BLaER1 (cell line): ENCODE measurements at regions not wholly inside any gene's neighbourhood (a gene's known extent, or its start where the extent isn't known, plus 50 kb on each side); places are given as distances from the start of the nearest gene placed in this dataset.

Source experiments
- H3K27ac ChIP-seq: shearing (Covaris generic); formaldehyde crosslinking; 2 replicates; pipeline ENCODE4 v1.8.1; 2022
- H3K27me3 ChIP-seq: shearing (Covaris generic); formaldehyde crosslinking; 2 replicates; pipeline ENCODE4 v1.8.1; 2022
- H3K36me3 ChIP-seq: shearing (Covaris generic); formaldehyde crosslinking; 2 replicates; pipeline ENCODE4 v1.8.1; 2022
- H3K4me1 ChIP-seq: shearing (Covaris generic); formaldehyde crosslinking; 2 replicates; pipeline ENCODE4 v1.8.1; 2022
- H3K4me2 ChIP-seq: shearing (Covaris generic); formaldehyde crosslinking; 2 replicates; pipeline ENCODE4 v1.8.1; 2022
- H3K4me3 ChIP-seq: shearing (Covaris generic); formaldehyde crosslinking; 2 replicates; pipeline ENCODE4 v1.8.1; 2022
- H3K9ac ChIP-seq: shearing (Covaris generic); formaldehyde crosslinking; 2 replicates; pipeline ENCODE4 v1.8.1; 2022
- H3K9me3 ChIP-seq: shearing (Covaris generic); formaldehyde crosslinking; 2 replicates; pipeline ENCODE4 v1.8.1; 2022
- H4K20me1 ChIP-seq: shearing (Covaris generic); formaldehyde crosslinking; 2 replicates; pipeline ENCODE4 v1.8.1; 2022
- Cebpa-rat ChIP-seq: shearing (Covaris generic); IDR thresholded peaks from 2 replicates; pipeline ENCODE4 v1.8.1; 2022

DNA sequence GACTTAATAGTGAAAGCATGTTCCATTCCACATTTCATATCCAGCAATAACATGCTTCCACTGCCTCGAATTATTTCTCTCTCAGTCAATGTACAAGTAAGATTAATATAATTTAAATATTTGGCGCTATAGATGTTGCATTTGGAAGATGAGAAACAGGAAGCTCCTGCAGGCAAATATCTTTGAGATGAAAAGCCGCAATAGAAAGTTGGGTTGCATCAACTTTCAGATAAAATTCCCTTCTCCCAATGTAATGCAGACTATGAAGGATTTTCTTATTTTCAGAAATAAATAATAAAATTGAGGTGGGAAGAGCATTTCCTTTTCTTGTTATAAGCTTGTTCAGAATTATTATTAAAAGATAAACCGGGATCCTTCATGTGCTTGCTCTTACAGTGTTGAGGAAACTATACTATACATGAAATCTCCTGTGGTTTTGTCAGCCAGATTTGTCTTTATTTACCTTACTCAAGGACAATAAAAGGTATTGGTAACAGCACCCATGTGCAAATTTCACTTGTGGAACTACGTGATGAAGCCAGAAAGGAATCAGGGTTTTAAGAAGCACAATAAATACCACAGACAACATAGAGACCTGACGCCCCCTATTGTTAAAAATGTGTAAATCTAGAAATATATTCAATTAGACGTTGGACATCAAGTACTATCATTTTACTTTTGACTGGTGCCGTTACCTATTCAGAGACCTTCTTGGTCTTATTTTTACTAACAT is 307.0 kb downstream of the ARPP21 start:
- Histone ChIP-seq H3K9me3 (no peaks in the 10 kb centered on the region), H3K4me2 (no peak overlapping the region), H4K20me1 (no peaks in the 10 kb centered on the region), H3K36me3 (no peaks in the 10 kb centered on the region), H3K4me3 (no peak overlapping the region), H3K9ac (no peak overlapping the region), H3K4me1 (no peaks in the 10 kb centered on the region), H3K27ac (no peak overlapping the region), H3K27me3 (no peaks in the 10 kb centered on the region)
- no peak for TF ChIP-seq Cebpa-rat

DNA sequence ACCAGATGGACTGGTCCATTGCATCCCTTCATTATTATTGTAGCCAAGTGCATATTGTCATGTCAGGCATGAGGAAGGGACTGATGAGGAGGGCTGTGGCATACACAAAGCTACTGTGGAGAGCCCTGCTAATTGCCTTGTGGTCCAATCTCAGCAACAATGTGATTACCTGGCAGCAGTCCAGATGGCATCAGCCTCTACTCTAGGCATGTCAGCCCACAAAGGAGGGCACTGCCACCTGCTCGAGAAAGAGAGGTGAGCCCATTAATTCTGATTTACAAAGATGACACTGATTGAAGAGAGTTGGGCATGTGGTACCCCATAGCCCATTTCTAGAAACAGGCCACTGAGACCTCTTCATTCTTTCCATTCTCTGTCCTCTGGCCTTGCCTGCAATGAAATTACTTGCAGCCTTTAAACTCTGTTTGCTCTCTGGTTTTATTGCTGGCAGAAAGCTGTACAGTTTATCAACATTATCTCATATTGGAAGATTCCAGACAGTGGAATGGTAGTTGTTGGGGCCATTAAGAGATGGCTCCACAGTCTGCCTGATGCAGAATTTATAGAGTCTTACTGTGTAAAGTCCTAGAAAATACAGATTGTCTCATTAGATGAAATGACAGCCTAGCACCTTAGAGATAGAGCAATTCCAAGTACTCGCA is 307.7 kb downstream of the ARPP21 start:
- Histone ChIP-seq H4K20me1 (no peaks in the 10 kb centered on the region), H3K9me3 (no peaks in the 10 kb centered on the region), H3K9ac (no peak overlapping the region), H3K4me2 (no peak overlapping the region), H3K4me1 (no peaks in the 10 kb centered on the region), H3K27me3 (no peaks in the 10 kb centered on the region), H3K4me3 (no peak overlapping the region), H3K27ac (no peak overlapping the region), H3K36me3 (no peaks in the 10 kb centered on the region)
- no peak for TF ChIP-seq Cebpa-rat

DNA sequence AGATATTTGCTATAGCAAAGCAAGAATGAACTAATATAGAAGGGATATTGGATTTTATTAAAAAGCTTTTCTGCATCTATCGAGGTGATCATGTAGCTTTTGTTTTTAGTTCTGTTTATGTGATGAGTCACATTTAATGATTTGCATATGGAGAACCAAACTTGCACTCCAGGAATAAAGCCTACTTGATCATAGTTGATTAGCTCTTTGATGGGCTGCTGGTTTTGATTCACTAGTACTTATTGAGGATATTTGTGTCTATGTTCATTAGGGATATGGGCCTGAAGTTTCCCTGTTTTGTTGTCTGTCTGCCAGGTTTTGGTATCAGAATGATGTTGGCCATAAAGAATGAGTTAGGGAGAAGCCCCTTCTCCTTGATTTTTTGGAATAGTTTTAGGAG is 310.7 kb downstream of the ARPP21 start:
- H3K4me2 ChIP-seq, result no peak overlapping the region
- H3K4me3 ChIP-seq, result no peak overlapping the region
- TF ChIP-seq Cebpa-rat, result no peak
- H4K20me1 ChIP-seq, result no peaks in the 10 kb centered on the region
- H3K27me3 ChIP-seq, result no peaks in the 10 kb centered on the region
- no peak overlapping the region for H3K9ac ChIP-seq
- H3K36me3 ChIP-seq, result no peaks in the 10 kb centered on the region
- no peaks in the 10 kb centered on the region for H3K9me3 ChIP-seq
- H3K4me1 ChIP-seq, result no peaks in the 10 kb centered on the region
- no peak overlapping the region for H3K27ac ChIP-seq

DNA sequence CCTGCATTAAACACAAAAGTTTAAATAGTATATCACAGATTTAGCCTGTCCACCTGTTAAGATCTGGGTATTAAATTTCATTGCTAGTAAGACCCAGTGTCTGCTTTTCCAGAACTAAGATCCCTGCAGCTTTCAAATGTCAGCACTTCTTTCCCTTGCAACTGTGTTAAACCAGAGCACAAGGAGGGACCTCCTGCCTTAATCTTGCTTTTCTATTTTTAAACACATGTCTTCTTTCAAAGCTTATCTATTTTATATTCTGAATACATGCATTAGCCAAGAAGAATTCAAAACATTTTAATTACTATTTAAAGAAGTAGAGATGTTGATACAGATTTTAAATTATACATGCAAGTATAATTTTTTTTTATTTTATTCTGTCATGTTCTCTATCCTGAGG is 315.1 kb downstream of the ARPP21 start:
- H3K4me3 ChIP-seq, result no peak overlapping the region
- H3K27ac ChIP-seq, result no peak overlapping the region
- H3K9ac ChIP-seq, result no peak overlapping the region
- no peaks in the 10 kb centered on the region for H3K9me3 ChIP-seq
- H4K20me1 ChIP-seq, result no peaks in the 10 kb centered on the region
- no peaks in the 10 kb centered on the region for H3K4me1 ChIP-seq
- TF ChIP-seq Cebpa-rat, result no peak
- no peak overlapping the region for H3K4me2 ChIP-seq
- H3K36me3 ChIP-seq, result no peaks in the 10 kb centered on the region
- H3K27me3 ChIP-seq, result no peaks in the 10 kb centered on the region

DNA sequence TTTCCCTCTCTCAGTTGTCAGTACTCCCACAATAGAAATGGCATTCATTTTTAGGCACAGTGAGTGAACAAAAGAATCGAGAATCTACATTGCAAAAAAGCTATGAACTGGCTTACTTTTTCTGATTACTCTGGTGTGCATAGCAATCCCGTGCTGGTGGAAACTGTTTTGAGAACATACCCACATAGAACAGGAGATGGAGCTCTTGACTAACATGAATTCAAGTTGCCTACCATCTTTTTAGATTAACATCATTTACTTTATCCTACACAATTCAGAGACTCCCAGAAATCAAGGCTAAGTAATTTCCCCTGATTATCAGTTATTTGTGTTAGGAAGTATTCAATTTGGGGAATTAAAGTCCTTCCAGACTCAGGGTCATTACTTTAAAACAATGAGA is 326.6 kb downstream of the ARPP21 start:
- H3K27ac ChIP-seq, result no peak overlapping the region
- no peaks in the 10 kb centered on the region for H3K9me3 ChIP-seq
- H3K4me1 ChIP-seq, result peaks cover 29% of the 10 kb centered on the region
- no peak overlapping the region for H3K4me3 ChIP-seq
- TF ChIP-seq Cebpa-rat, result no peak
- no peaks in the 10 kb centered on the region for H3K36me3 ChIP-seq
- H3K9ac ChIP-seq, result no peak overlapping the region
- H3K27me3 ChIP-seq, result no peaks in the 10 kb centered on the region
- no peaks in the 10 kb centered on the region for H4K20me1 ChIP-seq
- H3K4me2 ChIP-seq, result no peak overlapping the region

DNA sequence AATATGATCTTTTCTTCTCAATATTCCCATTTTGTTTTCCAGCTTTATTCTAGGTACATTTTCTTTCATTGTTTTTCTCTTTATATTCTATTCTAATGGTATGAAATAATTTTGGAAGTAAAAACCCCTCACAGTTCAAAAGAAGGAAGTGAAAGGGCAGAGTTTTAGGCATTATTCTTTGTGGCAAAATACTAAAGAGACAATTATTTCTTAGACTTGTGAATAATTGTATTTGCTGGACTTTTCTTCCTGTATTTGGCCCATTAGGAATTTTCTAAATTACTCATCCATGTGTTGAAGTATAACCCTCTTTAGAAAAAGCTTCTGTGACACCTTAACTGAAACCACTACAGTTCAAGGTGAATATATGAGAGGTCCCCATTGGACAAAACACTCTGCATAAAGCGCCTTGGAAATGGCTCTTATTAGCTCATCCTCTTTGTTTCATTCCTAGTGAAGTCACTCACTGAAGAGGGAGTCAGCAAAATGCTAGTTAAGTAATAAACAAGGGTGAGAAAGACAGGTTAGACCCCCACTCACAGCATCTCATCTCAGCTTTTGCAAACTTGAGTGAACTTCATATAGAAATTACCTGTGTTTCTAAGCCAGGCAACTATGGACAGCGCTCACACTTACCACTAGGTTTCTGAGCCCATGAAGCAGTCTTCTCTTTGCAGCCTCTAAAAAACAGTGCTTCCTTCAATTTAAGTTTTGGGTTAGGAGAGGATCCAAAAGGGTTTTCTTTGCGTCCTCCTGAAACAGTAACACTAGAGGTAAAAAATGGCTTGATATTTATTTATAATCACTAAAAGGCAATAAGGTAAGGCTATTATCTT is 327.5 kb downstream of the ARPP21 start:
- Histone ChIP-seq H3K9me3 (no peaks in the 10 kb centered on the region), H3K4me2 (no peak overlapping the region), H3K27me3 (no peaks in the 10 kb centered on the region), H3K4me3 (no peak overlapping the region), H3K9ac (no peak overlapping the region), H3K27ac (no peak overlapping the region), H4K20me1 (no peaks in the 10 kb centered on the region), H3K4me1 (peaks cover 29% of the 10 kb centered on the region), H3K36me3 (no peaks in the 10 kb centered on the region)
- TF ChIP-seq Cebpa-rat, result no peak

DNA sequence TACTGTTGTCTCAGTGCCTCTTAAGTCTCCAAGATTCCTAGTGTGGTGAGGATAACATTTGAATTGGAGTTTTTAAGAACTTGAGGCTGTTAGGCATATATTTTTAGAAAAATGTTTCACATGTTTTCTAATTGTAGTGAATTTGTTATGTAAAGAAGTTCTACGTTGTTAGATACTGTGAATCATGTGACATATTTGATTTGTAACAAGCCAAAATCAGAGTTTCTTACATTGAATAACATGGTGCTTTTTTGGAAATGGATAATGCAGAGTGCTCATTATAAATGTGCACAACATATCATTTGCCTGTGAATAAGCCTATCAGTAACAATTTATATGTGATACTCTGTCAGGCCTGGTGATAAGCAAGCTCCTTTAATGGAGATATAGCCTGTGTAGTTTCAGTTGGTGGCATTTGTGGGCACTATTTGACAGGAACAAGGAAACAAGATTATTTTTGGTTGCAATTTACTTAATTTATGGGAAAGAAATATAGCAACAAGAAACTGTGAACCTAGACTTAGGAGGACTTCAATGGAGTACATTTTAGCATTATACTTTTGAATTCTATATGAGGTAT is 328.8 kb downstream of the ARPP21 start:
- H3K9ac ChIP-seq, result no peak overlapping the region
- no peaks in the 10 kb centered on the region for H3K36me3 ChIP-seq
- peak overlapping the region; percentile 14; the same call in 1 of the 2 replicates for H3K4me2 ChIP-seq
- no peaks in the 10 kb centered on the region for H3K27me3 ChIP-seq
- no peaks in the 10 kb centered on the region for H4K20me1 ChIP-seq
- peaks cover 29% of the 10 kb centered on the region for H3K4me1 ChIP-seq
- no peak overlapping the region for H3K4me3 ChIP-seq
- H3K27ac ChIP-seq, result no peak overlapping the region
- no peak for TF ChIP-seq Cebpa-rat
- H3K9me3 ChIP-seq, result no peaks in the 10 kb centered on the region

DNA sequence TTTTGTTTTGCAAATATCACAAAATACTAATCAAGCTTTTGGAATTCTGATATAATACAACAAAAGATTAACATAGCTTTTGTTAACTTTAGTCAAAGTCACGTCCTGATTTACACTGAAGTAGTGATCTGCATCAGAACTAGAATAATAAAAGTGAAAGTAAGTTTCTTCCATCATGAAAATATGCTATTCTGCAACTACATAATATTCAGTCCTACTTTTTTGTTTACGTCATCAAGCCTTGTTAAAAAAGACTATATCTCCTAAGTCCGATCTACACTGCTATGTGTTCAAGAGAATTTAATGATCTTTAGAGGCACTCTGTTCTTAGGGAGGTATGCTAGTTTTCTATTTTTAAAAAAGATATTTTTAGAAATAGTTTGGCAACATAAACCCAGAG is 330.1 kb downstream of the ARPP21 start:
- no peaks in the 10 kb centered on the region for H3K27me3 ChIP-seq
- no peaks in the 10 kb centered on the region for H3K9me3 ChIP-seq
- H3K4me1 ChIP-seq, result peaks cover 29% of the 10 kb centered on the region
- no peak overlapping the region for H3K27ac ChIP-seq
- no peak overlapping the region for H3K9ac ChIP-seq
- peak overlapping the region; percentile 51 for H3K4me2 ChIP-seq
- no peaks in the 10 kb centered on the region for H4K20me1 ChIP-seq
- no peak overlapping the region for H3K4me3 ChIP-seq
- H3K36me3 ChIP-seq, result no peaks in the 10 kb centered on the region
- TF ChIP-seq Cebpa-rat, result no peak

DNA sequence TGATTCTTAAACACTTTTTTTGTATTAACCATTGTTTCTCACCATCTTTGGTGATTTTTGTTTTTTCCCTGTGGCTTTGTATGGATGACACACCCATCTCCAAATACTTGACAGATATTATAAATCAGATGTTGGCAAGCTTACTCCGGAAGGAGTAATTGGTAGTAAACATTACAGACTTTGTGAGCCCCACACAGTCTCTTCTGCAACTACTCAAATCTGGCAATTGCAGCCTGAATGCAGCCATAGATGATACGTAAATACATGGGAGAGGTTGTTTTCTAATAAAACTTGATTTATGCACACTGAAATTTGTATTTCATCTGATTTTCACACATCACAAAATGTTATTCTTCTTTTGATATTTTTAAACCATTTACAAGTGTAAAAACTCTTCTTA is 331.5 kb downstream of the ARPP21 start:
- H3K9me3 ChIP-seq, result no peaks in the 10 kb centered on the region
- H3K27me3 ChIP-seq, result no peaks in the 10 kb centered on the region
- no peak overlapping the region for H3K4me3 ChIP-seq
- no peaks in the 10 kb centered on the region for H4K20me1 ChIP-seq
- no peak overlapping the region for H3K27ac ChIP-seq
- H3K9ac ChIP-seq, result no peak overlapping the region
- no peak for TF ChIP-seq Cebpa-rat
- peaks cover 29% of the 10 kb centered on the region for H3K4me1 ChIP-seq
- H3K36me3 ChIP-seq, result no peaks in the 10 kb centered on the region
- H3K4me2 ChIP-seq, result no peak overlapping the region

DNA sequence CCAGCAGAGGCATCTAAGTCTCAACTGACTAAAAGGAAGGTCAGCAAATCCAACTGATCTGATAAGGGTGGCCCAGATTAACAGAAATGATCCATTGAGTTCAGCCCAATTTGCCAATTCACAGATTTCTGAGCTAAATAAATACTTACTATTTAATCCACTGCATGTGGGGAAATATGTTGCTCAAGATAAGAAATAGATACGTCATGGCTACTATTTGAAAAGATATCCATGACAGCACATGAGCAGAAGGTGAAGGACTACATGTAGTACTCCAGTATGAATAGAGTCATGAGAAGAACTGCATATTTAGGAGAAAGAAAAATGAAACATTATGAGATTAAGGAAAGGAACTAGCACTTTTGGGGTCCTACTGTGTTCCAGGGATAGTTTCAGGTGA is 332.4 kb downstream of the ARPP21 start:
- Histone ChIP-seq H3K9me3 (no peaks in the 10 kb centered on the region), H3K36me3 (no peaks in the 10 kb centered on the region), H3K4me3 (no peak overlapping the region), H3K27me3 (no peaks in the 10 kb centered on the region), H3K4me1 (peaks cover 28% of the 10 kb centered on the region), H3K4me2 (no peak overlapping the region), H4K20me1 (no peaks in the 10 kb centered on the region), H3K27ac (no peak overlapping the region), H3K9ac (no peak overlapping the region)
- no peak for TF ChIP-seq Cebpa-rat
